GM06990 (cell line): ENCODE measurements at regions not wholly inside any gene's neighbourhood (a gene's known extent, or its start where the extent isn't known, plus 50 kb on each side); places are given as distances from the start of the nearest gene placed in this dataset.

Source experiments
- DNase-seq: peaks from one replicate; pipeline ENCODE4 v3.0.0-alpha.2; 2011; ENCODE audit not compliant: insufficient read length; ENCODE audit errors: extremely low read depth
- H3K27me3 ChIP-seq: replicated peaks from 2 replicates; pipeline ENCODE4 v1.6.0; 2011; ENCODE audit warnings: low read length; ENCODE audit not compliant: control insufficient read depth, insufficient read depth
- H3K36me3 ChIP-seq: 2 replicates; pipeline ENCODE4 v1.5.1; 2011; ENCODE audit warnings: low read length; ENCODE audit not compliant: control insufficient read depth, insufficient read depth
- H3K4me3 ChIP-seq: replicated peaks from 2 replicates; pipeline ENCODE4 v1.5.1; 2011; ENCODE audit warnings: low read depth, mild to moderate bottlenecking, control low read depth, low read length
- CTCF ChIP-seq: IDR thresholded peaks from 2 replicates; pipeline ENCODE4 v1.5.1; 2011; ENCODE audit warnings: low read length, control low read depth, mild to moderate bottlenecking, inconsistent platforms; ENCODE audit not compliant: insufficient read depth, poor library complexity, severe bottlenecking

- Histone ChIP-seq H3K36me3 (no peaks in the 10 kb centered on the region), H3K4me3 (no peak overlapping the region), H3K27me3 (no peaks in the 10 kb centered on the region; the same call in 1 of the 2 replicates)
- no peak for DNase-seq
- no peak for TF ChIP-seq CTCF
These were observed 109.6 kb upstream of the ZNF678 start for GRCh38 chr1:227453631-227454355.

- no peaks in the 10 kb centered on the region for H3K36me3 ChIP-seq
- H3K27me3 ChIP-seq: no peaks in the 10 kb centered on the region; the same call in 1 of the 2 replicates
- no peak overlapping the region for H3K4me3 ChIP-seq
- DNase-seq: no peak
- TF ChIP-seq CTCF: no peak
These were observed 111.4 kb upstream of the ZNF678 start for GRCh38 chr1:227451954-227452353.

- no peaks in the 10 kb centered on the region; the same call in 1 of the 2 replicates for H3K27me3 ChIP-seq
- no peak for DNase-seq
- H3K4me3 ChIP-seq: no peak overlapping the region
- no peak for TF ChIP-seq CTCF
- H3K36me3 ChIP-seq: no peaks in the 10 kb centered on the region
These were observed 112.3 kb upstream of the ZNF678 start for GRCh38 chr1:227451057-227451456.

- no peak for DNase-seq
- TF ChIP-seq CTCF: no peak
- H3K4me3 ChIP-seq: no peak overlapping the region
- no peaks in the 10 kb centered on the region for H3K36me3 ChIP-seq
- no peaks in the 10 kb centered on the region; the same call in 1 of the 2 replicates for H3K27me3 ChIP-seq
These were observed 112.9 kb upstream of the ZNF678 start for GRCh38 chr1:227450489-227450888.

DNA sequence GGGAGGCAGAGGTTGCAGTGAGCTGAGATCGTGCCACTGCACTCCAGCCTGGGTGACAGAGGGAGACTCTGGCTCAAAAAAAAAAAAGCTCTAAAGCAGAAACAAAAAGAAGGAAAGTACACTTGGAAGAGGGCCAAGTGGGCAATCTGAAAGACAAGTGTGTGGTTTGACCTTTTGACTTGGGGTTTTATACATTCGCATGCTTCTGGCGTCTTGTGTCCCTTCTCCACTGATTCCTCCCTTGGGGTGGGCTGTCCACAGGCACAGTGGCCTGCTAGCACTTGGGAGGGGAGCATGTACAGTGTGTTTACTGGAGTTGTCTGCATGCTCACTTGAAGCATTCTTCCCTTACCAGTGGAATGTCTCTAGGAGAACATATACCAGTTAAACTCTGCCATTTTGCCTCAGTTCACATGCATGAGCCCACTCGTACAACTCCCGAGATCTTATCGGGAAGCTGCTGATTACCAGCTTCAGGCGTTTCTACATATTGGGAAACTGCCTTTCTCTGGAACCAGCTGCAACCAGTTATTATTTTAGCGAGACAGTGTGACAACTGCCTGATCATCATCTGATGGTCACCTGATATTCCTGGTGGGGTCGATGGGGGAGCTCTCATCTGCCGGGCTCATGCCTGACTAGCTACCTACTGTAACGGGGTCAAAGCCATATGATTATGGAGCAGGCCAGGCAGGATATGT is 113.5 kb upstream of the ZNF678 start:
- H3K4me3 ChIP-seq: no peak overlapping the region
- no peak for DNase-seq
- no peaks in the 10 kb centered on the region for H3K36me3 ChIP-seq
- H3K27me3 ChIP-seq: no peaks in the 10 kb centered on the region; the same call in 1 of the 2 replicates
- TF ChIP-seq CTCF: no peak
